ENCODE measurements at regions not wholly inside any gene's neighbourhood (a gene's known extent, or its start where the extent isn't known, plus 50 kb on each side); places are given as distances from the start of the nearest gene placed in this dataset.

GRCh38 chr10:130393342-130393741 lies 257.2 kb downstream of the GLRX3 start:
- no peak for TF ChIP-seq POLR2A (IDR thresholded peaks at IDR 0.05; ENCODE audit: low read depth, low read length)
- TF ChIP-seq USF2 (IDR thresholded peaks at IDR 0.05; ENCODE audit: low read depth, low read length): no peak
- no peak for TF ChIP-seq BHLHE40 (IDR thresholded peaks at IDR 0.05; ENCODE audit: low read depth, low read length)
- no peak for TF ChIP-seq CHD1 (IDR thresholded peaks at IDR 0.05; ENCODE audit: low read depth, low read length)
- no peak for TF ChIP-seq ELK1 (IDR thresholded peaks at IDR 0.05; ENCODE audit: borderline replicate concordance, low read depth, low read length)
- no peak for TF ChIP-seq CTCF (conservative IDR thresholded peaks at IDR 0.05; ENCODE audit: low read depth, low read length)
- TF ChIP-seq CEBPB (IDR thresholded peaks at IDR 0.05; ENCODE audit: low read depth, low read length): no peak
